Natural killer cell (primary cell): ENCODE measurements at regions not wholly inside any gene's neighbourhood (a gene's known extent, or its start where the extent isn't known, plus 50 kb on each side); places are given as distances from the start of the nearest gene placed in this dataset.

Source experiments
- ATAC-seq, 3 donors: fragments of 150-1000 bp in 2 of 3; fragments of 200-7000 bp in 1 of 3; cut with Tn5 transposase; 1 replicate in 1 of 3; 2 replicates in 2 of 3; pipeline ENCODE4 v1.10.0; 2021; ENCODE audit warnings: mild to moderate bottlenecking in 2 of 3, moderate library complexity in 2 of 3
- DNase-seq, 2 donors: peaks; one replicate each; pipeline versions ENCODE4 v3.0.0 to v3.0.0-alpha.2; 2013 to 2021; ENCODE audit warnings: mixed read lengths in 1 of 2
- H3K27ac ChIP-seq: one replicate; pipeline ENCODE4 v1.5.1; 2013; ENCODE audit warnings: mild to moderate bottlenecking, low read length
- H3K27me3 ChIP-seq: one replicate; pipeline ENCODE4 v1.6.1; 2013; ENCODE audit warnings: low read length; ENCODE audit not compliant: control insufficient read depth, insufficient read depth
- H3K36me3 ChIP-seq: one replicate; pipeline ENCODE4 v1.6.1; 2013; ENCODE audit warnings: low read length; ENCODE audit not compliant: control insufficient read depth, insufficient read depth
- H3K4me1 ChIP-seq: one replicate; pipeline ENCODE4 v1.6.1; 2013; ENCODE audit warnings: low read length; ENCODE audit not compliant: control insufficient read depth, insufficient read depth
- H3K4me3 ChIP-seq: one replicate; pipeline ENCODE4 v1.5.1; 2013; ENCODE audit warnings: low read length
- H3K9me3 ChIP-seq: one replicate; pipeline ENCODE4 v1.6.1; 2013; ENCODE audit warnings: low read length; ENCODE audit not compliant: control insufficient read depth, insufficient read depth
- H3K27ac Mint-ChIP-seq, 2 donors: one replicate each; pipeline ENCODE4 v1.8.0; 2022; ENCODE audit warnings: mild to moderate bottlenecking in 2 of 2, mixed read lengths in 2 of 2, moderate library complexity in 1 of 2
- H3K27me3 Mint-ChIP-seq, 2 donors: one replicate each; pipeline ENCODE4 v1.8.0; 2022; ENCODE audit warnings: low read depth in 2 of 2, mixed read lengths in 2 of 2
- H3K36me3 Mint-ChIP-seq: one replicate; pipeline ENCODE4 v1.8.0; 2022; ENCODE audit warnings: mixed read lengths
- H3K4me1 Mint-ChIP-seq, 2 donors: one replicate each; pipeline ENCODE4 v1.8.0; 2022; ENCODE audit warnings: mixed read lengths in 2 of 2
- H3K4me3 Mint-ChIP-seq: one replicate; pipeline ENCODE4 v1.8.0; 2022; ENCODE audit warnings: mild to moderate bottlenecking, moderate library complexity, mixed read lengths
- H3K9me3 Mint-ChIP-seq, 2 donors: one replicate each; pipeline ENCODE4 v1.8.0; 2022; ENCODE audit warnings: mixed read lengths in 2 of 2
- CTCF ChIP-seq: fragments of 200-600 bp; IDR thresholded peaks from one replicate; pipeline ENCODE4 v1.8.0; 2022; ENCODE audit warnings: antibody characterized with exemption
- WGBS: methylation state at CpG from one replicate; pipeline ENCODE4 v1.1.7; 2013; ENCODE audit warnings: missing lambda C conversion rate; ENCODE audit not compliant: insufficient coverage; 5-methylcytosine and 5-hydroxymethylcytosine counted together
- intact Hi-C: fragments of 100-400 bp; cut with micrococcal nuclease; formaldehyde crosslinking; loops from one replicate; pipeline ENCODE4 v1.14.2; 2022

DNA sequence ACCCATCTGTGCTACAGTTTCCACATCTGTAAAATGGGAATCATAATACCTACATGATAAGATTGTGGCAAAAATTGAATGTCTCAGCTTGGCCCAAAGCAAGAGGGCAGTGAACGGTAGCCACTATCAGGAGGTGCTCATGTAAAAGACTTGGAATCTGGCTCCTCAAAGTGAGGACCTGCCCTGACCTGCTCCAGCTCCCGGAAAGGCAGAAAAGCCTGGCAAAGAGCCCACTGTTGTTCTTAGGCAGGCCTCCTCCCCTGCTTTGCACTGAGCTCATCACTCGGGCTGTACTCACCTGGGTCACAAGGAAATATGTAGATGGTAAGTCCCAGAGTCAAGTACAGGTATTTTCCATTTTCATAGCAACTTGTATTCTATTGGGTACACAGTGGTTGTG, 250.7 kb upstream of the TBL1XR1 start:
- Histone ChIP-seq H3K27me3 (no peaks in the 10 kb centered on the region), H3K4me3 (no peak overlapping the region), H3K27ac (no peak overlapping the region), H3K36me3 (no peaks in the 10 kb centered on the region), H3K9me3 (no peaks in the 10 kb centered on the region), H3K4me1 (peaks cover 13% of the 10 kb centered on the region)
- no peaks in the 10 kb centered on the region for H3K9me3 Mint-ChIP-seq
- no peak overlapping the region for H3K4me3 Mint-ChIP-seq
- intact Hi-C loops, result no loop called here
- H3K36me3 Mint-ChIP-seq, result no peaks in the 10 kb centered on the region
- H3K27me3 Mint-ChIP-seq, result no peaks in the 10 kb centered on the region
- no peak overlapping the region for H3K27ac Mint-ChIP-seq
- DNase-seq (no peak), ATAC-seq (no peak)
- WGBS, result 94% methylated on average over 3 of the region's 3 CpGs
- TF ChIP-seq CTCF, result no peak
- H3K4me1 Mint-ChIP-seq, result peaks cover 13 to 14% of the 10 kb centered on the region in 2 donors

- peak overlapping the region; percentile 22 for H3K4me3 Mint-ChIP-seq
- no peaks in the 10 kb centered on the region for H3K27me3 Mint-ChIP-seq
- H3K4me1 ChIP-seq, result peaks cover 13% of the 10 kb centered on the region
- no peaks in the 10 kb centered on the region for H3K9me3 ChIP-seq
- no peak for TF ChIP-seq CTCF
- no peaks in the 10 kb centered on the region for H3K27me3 ChIP-seq
- ATAC-seq, result peak; percentile 29 to 61 (median 53)
- no peaks in the 10 kb centered on the region for H3K36me3 ChIP-seq
- WGBS, result 0% methylated on average over 3 of the region's 3 CpGs
- H3K27ac Mint-ChIP-seq, result peak overlapping the region; percentile 56 to 67
- peak overlapping the region; percentile 27 for H3K27ac ChIP-seq
- peak in 1 of 2 donors; percentile 24 for DNase-seq
- no peak overlapping the region for H3K4me3 ChIP-seq
- intact Hi-C loops, result no loop called here
- no peaks in the 10 kb centered on the region for H3K36me3 Mint-ChIP-seq
- H3K9me3 Mint-ChIP-seq, result no peaks in the 10 kb centered on the region
- peaks cover 13 to 14% of the 10 kb centered on the region in 2 donors for H3K4me1 Mint-ChIP-seq
Observed at GRCh38 chr3:177448987-177449359, 251.7 kb upstream of the TBL1XR1 start.

DNA sequence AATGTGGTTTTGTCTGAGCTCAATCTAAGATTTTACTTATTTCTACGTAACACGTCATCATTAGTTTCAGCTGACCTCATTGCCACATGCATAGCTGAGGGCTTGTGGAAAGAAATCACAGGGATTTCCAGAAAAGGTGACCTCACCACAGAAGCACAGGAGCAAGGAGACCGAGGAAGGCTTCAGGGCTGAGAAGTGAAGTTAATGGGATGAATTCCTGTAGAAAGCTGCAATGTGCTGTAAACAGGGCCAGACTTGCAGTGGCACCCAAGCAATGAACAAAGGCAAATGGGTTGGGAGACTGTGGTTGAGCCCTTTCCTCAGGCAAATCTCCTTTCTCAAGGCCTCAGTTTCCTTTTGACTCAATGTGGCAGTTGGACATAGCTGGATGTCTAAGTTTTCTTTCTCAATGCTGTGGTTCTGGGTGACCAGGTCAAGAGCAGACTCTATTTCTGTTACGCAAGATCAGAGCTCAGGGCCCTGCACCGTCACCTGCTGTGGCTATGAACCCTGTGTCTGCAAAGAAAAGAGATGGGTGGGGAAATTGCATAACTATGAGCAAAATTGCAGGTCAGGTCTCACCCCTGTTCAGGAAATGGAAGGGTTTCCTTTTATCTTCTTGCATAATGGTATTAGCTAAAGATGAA, 252.2 kb upstream of the TBL1XR1 start:
- H3K9me3 Mint-ChIP-seq, result no peaks in the 10 kb centered on the region
- peaks cover 13% of the 10 kb centered on the region for H3K4me1 ChIP-seq
- H3K36me3 ChIP-seq, result no peaks in the 10 kb centered on the region
- H3K27me3 ChIP-seq, result no peaks in the 10 kb centered on the region
- no peaks in the 10 kb centered on the region for H3K9me3 ChIP-seq
- H3K4me3 Mint-ChIP-seq, result peak overlapping the region; percentile 22
- peak; percentile 64 to 90 (median 82) for ATAC-seq
- DNase-seq, result peak in 1 of 2 donors; percentile 47
- peaks cover 13 to 14% of the 10 kb centered on the region in 2 donors for H3K4me1 Mint-ChIP-seq
- intact Hi-C loops, result no loop called here
- TF ChIP-seq CTCF, result no peak
- no peaks in the 10 kb centered on the region for H3K36me3 Mint-ChIP-seq
- WGBS, result 45% methylated on average over 5 of the region's 5 CpGs
- H3K27ac Mint-ChIP-seq, result peak overlapping the region; percentile 56 to 67
- no peak overlapping the region for H3K4me3 ChIP-seq
- H3K27ac ChIP-seq, result peak overlapping the region; percentile 27
- H3K27me3 Mint-ChIP-seq, result no peaks in the 10 kb centered on the region

DNA sequence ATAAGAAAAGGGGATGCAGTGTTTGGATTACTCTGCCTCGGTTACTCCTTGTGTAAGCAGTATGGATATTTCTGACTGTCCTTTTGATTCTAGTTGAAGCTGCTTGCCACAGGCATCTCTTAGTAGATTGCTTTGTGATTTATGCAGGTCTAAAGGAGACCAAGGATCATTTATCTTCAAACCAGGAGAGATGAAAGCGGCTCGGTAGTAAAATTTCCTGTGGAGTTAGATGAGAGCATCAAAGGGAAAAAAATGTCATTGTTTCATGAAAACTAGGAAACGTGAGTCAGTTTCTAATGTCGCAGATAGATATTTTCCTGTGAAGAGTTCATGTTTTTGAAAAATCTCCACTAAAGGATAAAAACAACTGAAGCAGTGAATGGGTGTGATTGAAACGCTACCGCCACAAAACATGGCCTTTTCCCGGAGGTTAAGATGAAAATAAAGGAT, 254.0 kb upstream of the TBL1XR1 start:
- no peak overlapping the region for H3K4me3 Mint-ChIP-seq
- no peaks in the 10 kb centered on the region for H3K9me3 ChIP-seq
- H3K27ac Mint-ChIP-seq, result no peak overlapping the region
- DNase-seq (no peak), ATAC-seq (no peak)
- intact Hi-C loops, result no loop called here
- no peaks in the 10 kb centered on the region for H3K36me3 ChIP-seq
- no peaks in the 10 kb centered on the region for H3K27me3 ChIP-seq
- H3K27ac ChIP-seq, result no peak overlapping the region
- H3K4me3 ChIP-seq, result no peak overlapping the region
- peaks cover 13% of the 10 kb centered on the region for H3K4me1 ChIP-seq
- H3K27me3 Mint-ChIP-seq, result no peaks in the 10 kb centered on the region
- 95% methylated on average over 8 of the region's 8 CpGs for WGBS
- H3K9me3 Mint-ChIP-seq, result no peaks in the 10 kb centered on the region
- no peak for TF ChIP-seq CTCF
- peaks cover 13 to 14% of the 10 kb centered on the region in 2 donors for H3K4me1 Mint-ChIP-seq
- no peaks in the 10 kb centered on the region for H3K36me3 Mint-ChIP-seq
